WI38 (cell line): ENCODE measurements at regions not wholly inside any gene's neighbourhood (a gene's known extent, or its start where the extent isn't known, plus 50 kb on each side); places are given as distances from the start of the nearest gene placed in this dataset.
"Not testable (repeated sequence)": the region's sequence is repeated elsewhere in the genome, so short reads cannot be mapped to it uniquely, and the experiment has no call there.

ENCODE experiments used
- H3K4me3 ChIP-seq: 2 replicates; pipeline ENCODE4 v1.5.1; 2011; ENCODE audit warnings: low read depth, mild to moderate bottlenecking, control low read depth, low read length
- TF ChIP-seq, protein P1 (sequence below): IDR thresholded peaks from 2 replicates; pipeline ENCODE4 v1.5.1; 2012; ENCODE audit warnings: low read depth, mild to moderate bottlenecking, control low read depth, low read length

DNA sequence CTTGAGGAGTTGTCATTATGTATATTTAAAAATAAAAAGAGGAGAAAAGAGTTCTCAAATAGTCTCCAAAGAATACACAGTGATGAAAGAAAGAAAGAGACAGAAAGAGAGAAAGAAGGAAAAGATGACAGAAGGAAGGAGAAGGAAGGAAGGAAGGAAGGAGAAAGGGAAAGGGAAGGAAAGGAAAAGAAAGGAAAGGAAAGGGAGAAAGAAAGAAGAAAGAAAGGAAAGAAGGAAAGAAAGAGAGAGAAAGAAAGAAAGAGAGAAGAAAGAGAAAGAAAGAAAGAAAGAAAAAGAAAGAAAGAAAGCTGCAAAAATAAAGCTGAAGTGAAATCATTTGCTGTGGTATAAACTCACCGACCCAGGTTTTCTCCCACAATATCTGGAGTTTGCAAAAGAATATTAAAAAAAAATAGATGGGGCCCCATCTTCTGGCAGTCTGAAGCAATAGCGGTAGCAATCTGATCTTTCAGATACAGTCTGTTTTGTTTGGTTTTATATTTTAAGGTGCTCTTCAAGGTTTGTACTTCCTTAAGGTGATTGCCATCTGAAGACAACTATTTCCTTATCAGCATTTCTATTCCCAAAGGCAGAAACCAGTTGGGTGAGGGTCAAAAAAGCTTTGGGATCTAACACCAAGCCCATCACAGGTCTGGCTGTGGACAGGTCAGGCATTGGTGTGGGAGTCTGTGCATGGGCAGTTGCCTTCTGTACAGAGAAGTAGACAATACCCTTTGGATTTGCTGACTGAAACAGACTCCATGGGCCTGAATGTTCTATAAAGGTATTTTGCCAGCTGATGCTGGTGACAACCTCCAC lies 160.4 kb downstream of the CPEB2 start:
- H3K4me3 ChIP-seq: no peak overlapping the region
- TF ChIP-seq, protein P1, sequence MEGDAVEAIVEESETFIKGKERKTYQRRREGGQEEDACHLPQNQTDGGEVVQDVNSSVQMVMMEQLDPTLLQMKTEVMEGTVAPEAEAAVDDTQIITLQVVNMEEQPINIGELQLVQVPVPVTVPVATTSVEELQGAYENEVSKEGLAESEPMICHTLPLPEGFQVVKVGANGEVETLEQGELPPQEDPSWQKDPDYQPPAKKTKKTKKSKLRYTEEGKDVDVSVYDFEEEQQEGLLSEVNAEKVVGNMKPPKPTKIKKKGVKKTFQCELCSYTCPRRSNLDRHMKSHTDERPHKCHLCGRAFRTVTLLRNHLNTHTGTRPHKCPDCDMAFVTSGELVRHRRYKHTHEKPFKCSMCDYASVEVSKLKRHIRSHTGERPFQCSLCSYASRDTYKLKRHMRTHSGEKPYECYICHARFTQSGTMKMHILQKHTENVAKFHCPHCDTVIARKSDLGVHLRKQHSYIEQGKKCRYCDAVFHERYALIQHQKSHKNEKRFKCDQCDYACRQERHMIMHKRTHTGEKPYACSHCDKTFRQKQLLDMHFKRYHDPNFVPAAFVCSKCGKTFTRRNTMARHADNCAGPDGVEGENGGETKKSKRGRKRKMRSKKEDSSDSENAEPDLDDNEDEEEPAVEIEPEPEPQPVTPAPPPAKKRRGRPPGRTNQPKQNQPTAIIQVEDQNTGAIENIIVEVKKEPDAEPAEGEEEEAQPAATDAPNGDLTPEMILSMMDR: peak; percentile 30; the same call in 1 of the 2 replicates

DNA sequence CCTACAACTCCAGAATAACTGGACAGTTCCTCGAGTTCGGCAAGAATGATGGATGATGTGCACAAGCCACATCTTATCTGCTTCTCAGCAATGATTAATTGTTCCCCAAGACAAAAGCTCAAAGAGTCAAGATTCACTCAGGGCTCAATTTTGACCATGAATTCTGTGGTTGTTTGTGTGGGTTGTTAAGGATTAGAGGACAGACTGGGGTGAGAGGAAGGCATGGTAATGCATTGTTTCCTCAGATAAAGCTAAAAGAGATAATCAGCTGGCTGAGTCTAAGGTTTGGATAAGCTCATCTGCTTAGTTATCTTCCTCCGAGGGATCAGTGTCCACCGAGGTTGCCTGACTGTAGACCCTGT lies 161.0 kb downstream of the CPEB2 start:
- H3K4me3 ChIP-seq: no peak overlapping the region
- TF ChIP-seq, protein P1: no peak

DNA sequence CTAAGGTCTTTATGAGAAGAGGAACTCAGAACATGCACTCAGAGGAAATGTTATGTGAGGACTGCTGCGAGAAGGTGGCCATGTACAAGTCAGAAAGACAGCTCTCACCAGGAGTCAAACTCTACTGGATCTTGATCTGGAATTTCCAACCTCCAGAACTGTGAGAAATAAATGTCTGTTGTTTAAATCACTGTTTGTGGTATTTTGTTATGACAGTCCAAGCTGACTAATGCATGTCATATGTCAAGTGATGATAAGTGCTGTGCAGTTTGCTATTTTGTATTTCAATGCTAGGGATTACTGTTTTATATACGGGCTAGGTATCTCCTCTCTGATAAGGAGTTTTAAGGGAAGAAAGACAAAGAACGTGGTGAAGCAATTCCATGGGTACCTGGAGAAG lies 162.3 kb downstream of the CPEB2 start:
- TF ChIP-seq, protein P1: no peak
- H3K4me3 ChIP-seq: no peak overlapping the region

DNA sequence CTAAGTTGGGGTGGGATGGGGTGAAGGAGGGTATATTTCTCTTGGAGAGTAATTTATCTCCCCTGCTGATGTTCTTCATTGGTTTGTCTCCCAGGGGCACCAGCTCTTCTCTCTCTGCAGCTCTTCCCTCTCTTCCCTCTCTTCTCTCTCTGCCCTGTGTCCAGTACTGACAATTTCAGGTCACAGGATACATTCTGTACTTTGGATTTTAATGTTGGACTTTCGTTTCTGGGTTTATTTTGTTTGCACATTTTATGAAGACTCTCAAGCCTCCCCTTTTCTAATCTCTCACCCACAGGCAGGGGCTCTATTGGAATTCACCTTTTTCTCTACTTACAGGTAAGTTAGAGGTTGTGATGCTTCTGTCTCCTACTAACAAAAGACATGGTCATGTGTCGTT lies 165.5 kb downstream of the CPEB2 start:
- TF ChIP-seq, protein P1: no peak
- H3K4me3 ChIP-seq: no peak overlapping the region

DNA sequence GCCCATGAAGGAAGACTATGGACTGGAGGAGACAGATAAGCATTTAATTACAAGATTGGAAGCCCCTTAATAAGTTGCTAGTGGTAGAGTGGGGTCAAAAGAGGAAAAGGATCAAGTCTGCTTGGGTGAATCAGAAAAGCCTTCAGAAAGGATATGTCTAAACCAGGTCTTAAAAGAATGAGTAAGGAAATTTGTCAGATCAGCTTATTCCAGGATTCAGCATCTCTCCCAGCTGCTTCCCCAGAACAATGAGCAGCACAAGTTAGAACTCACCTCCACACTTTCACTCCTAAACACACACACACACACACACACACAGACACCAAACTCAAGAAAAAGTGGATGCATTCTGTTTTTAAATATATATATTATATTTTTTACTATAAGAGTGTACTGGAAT lies 166.5 kb downstream of the CPEB2 start:
- TF ChIP-seq, protein P1: no peak
- no peak overlapping the region for H3K4me3 ChIP-seq

DNA sequence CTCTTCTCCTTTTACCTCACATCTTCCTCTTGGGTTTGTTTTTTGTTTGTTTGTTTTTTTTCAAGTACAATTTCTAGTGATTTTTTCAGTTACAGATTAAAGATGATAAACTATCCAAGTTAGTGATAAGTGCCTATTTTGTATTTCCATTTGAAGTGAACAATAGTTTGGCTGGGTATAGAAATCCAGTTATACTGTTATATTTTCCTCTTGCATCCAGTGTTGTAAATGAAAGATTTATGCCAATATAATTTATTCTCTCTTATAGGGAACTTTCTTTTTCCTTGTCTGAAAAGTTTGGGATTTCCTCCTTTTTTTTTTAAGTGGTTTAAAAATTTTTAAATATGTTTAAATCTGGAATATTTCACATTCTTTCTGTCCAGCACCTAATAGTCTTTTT lies 169.4 kb downstream of the CPEB2 start:
- TF ChIP-seq, protein P1: no peak
- no peak overlapping the region for H3K4me3 ChIP-seq

DNA sequence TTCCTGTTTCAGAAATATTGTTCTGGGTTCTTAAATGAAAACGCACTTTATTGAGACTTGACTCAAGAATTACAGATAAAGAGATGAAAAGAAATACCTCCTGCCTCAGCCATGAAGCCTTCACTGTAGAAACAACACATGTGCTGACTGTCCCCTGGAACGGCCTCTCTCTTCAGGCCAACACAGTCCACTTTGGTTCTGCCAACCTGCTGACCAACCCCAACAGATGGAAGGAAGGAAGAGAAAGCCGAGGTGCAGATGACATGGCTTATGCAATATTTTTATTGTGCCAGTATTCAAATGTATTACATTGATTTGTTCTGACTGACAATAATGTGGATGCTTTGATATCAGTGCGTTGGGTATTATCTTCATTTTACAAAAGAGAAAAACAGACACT lies 171.0 kb downstream of the CPEB2 start:
- TF ChIP-seq, protein P1: no peak
- no peak overlapping the region for H3K4me3 ChIP-seq

DNA sequence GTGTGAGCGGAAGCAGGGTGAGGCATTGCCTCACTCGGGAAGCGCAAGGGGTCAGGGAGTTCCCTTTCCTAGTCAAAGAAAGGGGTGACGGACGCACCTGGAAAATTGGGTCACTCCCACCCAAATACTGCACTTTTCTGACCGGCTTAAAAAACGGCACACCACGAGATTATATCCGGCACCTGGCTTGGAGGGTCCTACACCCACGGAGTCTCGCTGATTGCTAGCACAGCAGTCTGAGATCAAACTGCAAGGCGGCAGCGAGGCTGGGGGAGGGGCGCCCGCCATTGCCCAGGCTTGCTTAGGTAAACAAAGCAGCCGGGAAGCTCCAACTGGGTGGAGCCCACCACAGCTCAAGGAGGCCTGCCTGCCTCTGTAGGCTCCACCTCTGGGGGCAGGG lies 171.9 kb downstream of the CPEB2 start:
- not testable (repeated sequence) for H3K4me3 ChIP-seq

DNA sequence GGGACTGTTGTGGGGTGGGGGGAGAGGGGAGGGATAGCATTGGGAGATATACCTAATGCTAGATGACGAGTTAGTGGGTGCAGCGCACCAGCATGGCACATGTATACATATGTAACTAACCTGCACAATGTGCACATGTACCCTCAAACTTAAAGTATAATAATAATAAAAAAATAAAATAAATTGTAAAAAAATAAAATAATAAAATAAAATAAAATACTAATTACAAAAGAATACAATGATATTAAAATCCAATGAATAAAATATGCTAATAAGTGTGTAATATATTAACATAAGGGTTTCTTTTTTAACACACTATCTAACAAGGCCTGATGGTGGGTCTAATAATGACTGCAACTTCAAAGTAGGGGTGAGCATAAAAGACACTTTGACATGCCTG lies 177.6 kb downstream of the CPEB2 start:
- not testable (repeated sequence) for H3K4me3 ChIP-seq
